Osteocyte (in vitro differentiated cells): ENCODE measurements at regions not wholly inside any gene's neighbourhood (a gene's known extent, or its start where the extent isn't known, plus 50 kb on each side); places are given as distances from the start of the nearest gene placed in this dataset.
"Not testable (repeated sequence)": the region's sequence is repeated elsewhere in the genome, so short reads cannot be mapped to it uniquely, and the experiment has no call there.

Experiments
- DNase-seq: peaks from one replicate; pipeline ENCODE4 v3.0.0; 2021; ENCODE audit warnings: mixed read lengths; ENCODE audit not compliant: unreplicated experiment; ENCODE audit errors: extremely low spot score
- H3K27ac Mint-ChIP-seq: one replicate; pipeline ENCODE4 v1.8.0; 2021; ENCODE audit warnings: mild to moderate bottlenecking, mixed read lengths; ENCODE audit not compliant: unreplicated experiment
- H3K27me3 Mint-ChIP-seq: one replicate; pipeline ENCODE4 v1.8.0; 2021; ENCODE audit warnings: mixed read lengths; ENCODE audit not compliant: unreplicated experiment
- H3K36me3 Mint-ChIP-seq: one replicate; pipeline ENCODE4 v1.8.0; 2021; ENCODE audit warnings: mixed read lengths; ENCODE audit not compliant: unreplicated experiment
- H3K4me1 Mint-ChIP-seq: one replicate; pipeline ENCODE4 v1.8.0; 2021; ENCODE audit warnings: mixed read lengths; ENCODE audit not compliant: unreplicated experiment
- H3K4me3 Mint-ChIP-seq: one replicate; pipeline ENCODE4 v1.8.0; 2021; ENCODE audit warnings: mild to moderate bottlenecking, moderate library complexity, mixed read lengths; ENCODE audit not compliant: unreplicated experiment
- H3K9me3 Mint-ChIP-seq: one replicate; pipeline ENCODE4 v1.8.0; 2021; ENCODE audit warnings: mixed read lengths; ENCODE audit not compliant: unreplicated experiment
- CTCF ChIP-seq: fragments of 200-600 bp; sonication (generic); IDR thresholded peaks from 2 replicates; pipeline ENCODE4 v1.5.0; 2021; ENCODE audit warnings: antibody characterized with exemption, mild to moderate bottlenecking, moderate library complexity

GRCh38 chr4:127370604-127371003 is 262.2 kb upstream of the INTU start:
- no peak for TF ChIP-seq CTCF
- H3K36me3 Mint-ChIP-seq: no peaks in the 10 kb centered on the region
- H3K9me3 Mint-ChIP-seq: peaks cover 13% of the 10 kb centered on the region
- peaks cover 11% of the 10 kb centered on the region for H3K4me1 Mint-ChIP-seq
- H3K4me3 Mint-ChIP-seq: no peak overlapping the region
- no peak overlapping the region for H3K27ac Mint-ChIP-seq
- no peaks in the 10 kb centered on the region for H3K27me3 Mint-ChIP-seq
- DNase-seq: no peak

DNA sequence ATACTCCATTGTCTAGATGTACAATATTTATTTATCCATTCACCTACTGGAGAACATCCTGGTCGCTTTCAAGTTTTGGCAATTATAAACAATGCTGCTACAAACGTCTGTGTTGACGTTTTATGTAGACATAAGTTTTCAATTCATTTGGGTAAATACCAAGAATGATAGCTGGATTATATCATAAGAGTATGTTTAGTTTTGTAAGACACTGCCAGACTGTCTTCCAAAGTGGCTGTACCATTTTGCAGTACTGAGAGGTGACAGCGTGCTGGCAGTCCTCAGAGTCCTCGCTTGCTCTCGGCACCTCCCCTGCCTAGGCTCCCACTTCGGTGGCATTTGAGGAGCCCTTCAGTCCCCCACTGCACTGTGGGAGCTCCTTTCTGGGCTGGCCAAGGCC is 253.3 kb upstream of the INTU start:
- no peak for TF ChIP-seq CTCF
- Mint-ChIP-seq H3K4me1 (peaks cover 4% of the 10 kb centered on the region), H3K27me3 (no peaks in the 10 kb centered on the region), H3K4me3 (no peak overlapping the region), H3K36me3 (peaks cover 4% of the 10 kb centered on the region), H3K9me3 (peaks cover 14% of the 10 kb centered on the region), H3K27ac (no peak overlapping the region)
- DNase-seq: no peak

- H3K9me3 Mint-ChIP-seq, H3K36me3 Mint-ChIP-seq, H3K27ac Mint-ChIP-seq, DNase-seq, H3K4me3 Mint-ChIP-seq, H3K4me1 Mint-ChIP-seq, H3K27me3 Mint-ChIP-seq: not testable (repeated sequence)
Observed at GRCh38 chr4:127379948-127380347, 252.8 kb upstream of the INTU start.

GRCh38 chr4:127383666-127384065 is 249.1 kb upstream of the INTU start:
- Mint-ChIP-seq H3K4me1 (no peaks in the 10 kb centered on the region), H3K27ac (no peak overlapping the region), H3K27me3 (no peaks in the 10 kb centered on the region), H3K36me3 (peaks cover 4% of the 10 kb centered on the region), H3K9me3 (peaks cover 7% of the 10 kb centered on the region), H3K4me3 (no peak overlapping the region)
- no peak for DNase-seq
- no peak for TF ChIP-seq CTCF

GRCh38 chr4:127394516-127394915 is 238.2 kb upstream of the INTU start:
- H3K27ac Mint-ChIP-seq: no peak overlapping the region
- no peaks in the 10 kb centered on the region for H3K36me3 Mint-ChIP-seq

More at GRCh38 chr4:127394516-127394915, 238.2 kb upstream of the INTU start:
- no peaks in the 10 kb centered on the region for H3K27me3 Mint-ChIP-seq
- H3K4me1 Mint-ChIP-seq: peaks cover under 1% of the 10 kb centered on the region
- DNase-seq: no peak
- peaks cover 4% of the 10 kb centered on the region for H3K9me3 Mint-ChIP-seq
- no peak for TF ChIP-seq CTCF
- no peak overlapping the region for H3K4me3 Mint-ChIP-seq
